Keratinocyte (primary cell): ENCODE measurements at regions not wholly inside any gene's neighbourhood (a gene's known extent, or its start where the extent isn't known, plus 50 kb on each side); places are given as distances from the start of the nearest gene placed in this dataset.
A peak's percentile ranks its signal among the peaks of the same experiment; 100 is the strongest.

Experiments
- DNase-seq: peaks from one replicate; pipeline ENCODE4 v3.0.0-alpha.2; 2011; ENCODE audit warnings: low read depth, missing footprints, low spot score
- FAIRE-seq: peaks from 2 replicates; lab custom pipeline; 2011; peaks lifted over from hg19 to GRCh38; lab: Jason Lieb, UNC
- H2AFZ ChIP-seq: 2 replicates; pipeline ENCODE4 v1.6.0; 2012; ENCODE audit warnings: low read length, control low read depth, inconsistent platforms; ENCODE audit not compliant: control insufficient read depth
- H3K27ac ChIP-seq: 2 replicates; pipeline ENCODE4 v1.5.1; 2011; ENCODE audit warnings: low read length; ENCODE audit not compliant: control insufficient read depth, insufficient read depth
- H3K27me3 ChIP-seq: 3 replicates; pipeline ENCODE4 v1.6.0; 2011; ENCODE audit warnings: low read length; ENCODE audit not compliant: control insufficient read depth, insufficient read depth; ENCODE audit errors: extremely low read depth
- H3K36me3 ChIP-seq, 2 experiments: 2 replicates in 1 of 2; 3 replicates in 1 of 2; pipeline ENCODE4 v1.5.1; 2011; ENCODE audit warnings: low read length in 2 of 2, mild to moderate bottlenecking in 1 of 2; ENCODE audit not compliant: control insufficient read depth in 2 of 2, insufficient read depth in 2 of 2; ENCODE audit errors: extremely low read depth in 1 of 2
- H3K4me1 ChIP-seq: 3 replicates; pipeline ENCODE4 v1.5.1; 2011; ENCODE audit warnings: low read length; ENCODE audit not compliant: control insufficient read depth, insufficient read depth; ENCODE audit errors: extremely low read depth
- H3K4me2 ChIP-seq: 3 replicates; pipeline ENCODE4 v1.6.0; 2011; ENCODE audit warnings: low read depth, low read length; ENCODE audit not compliant: control insufficient read depth, insufficient read depth; ENCODE audit errors: extremely low read depth
- H3K4me3 ChIP-seq, 3 experiments: fragments of 200-600 bp in 1 of 3; sonication (generic) in 1 of 3; 2 replicates in 2 of 3; 3 replicates in 1 of 3; pipeline ENCODE4 v1.5.1; 2011 to 2016; ENCODE audit warnings: low read length in 3 of 3, mild to moderate bottlenecking in 3 of 3, control low read depth in 2 of 3, inconsistent platforms in 1 of 3, low read depth in 1 of 3, mixed read lengths in 1 of 3, mixed run types in 1 of 3, moderate library complexity in 1 of 3; ENCODE audit not compliant: control insufficient read depth in 2 of 3, insufficient read depth in 2 of 3; ENCODE audit errors: extremely low read depth in 1 of 3
- H3K79me2 ChIP-seq: 2 replicates; pipeline ENCODE4 v1.6.0; 2012; ENCODE audit warnings: low read length; ENCODE audit not compliant: control insufficient read depth, insufficient read depth
- H3K9ac ChIP-seq: 3 replicates; pipeline ENCODE4 v1.6.0; 2011; ENCODE audit warnings: low read length; ENCODE audit not compliant: control insufficient read depth, insufficient read depth; ENCODE audit errors: extremely low read depth
- H3K9me1 ChIP-seq: 3 replicates; pipeline ENCODE4 v1.6.0; 2011; ENCODE audit warnings: low read length; ENCODE audit not compliant: control insufficient read depth, insufficient read depth; ENCODE audit errors: extremely low read depth
- H3K9me3 ChIP-seq: 2 replicates; pipeline ENCODE4 v1.5.1; 2012; ENCODE audit warnings: low read depth, low read length; ENCODE audit not compliant: control insufficient read depth
- H4K20me1 ChIP-seq: 3 replicates; pipeline ENCODE4 v1.6.0; 2011; ENCODE audit warnings: low read length; ENCODE audit not compliant: control insufficient read depth, insufficient read depth; ENCODE audit errors: extremely low read depth
- CTCF ChIP-seq, 3 experiments: IDR thresholded peaks in 1 of 3; conservative IDR thresholded peaks in 1 of 3; optimal IDR thresholded peaks in 1 of 3; 2 replicates in 2 of 3; 3 replicates in 1 of 3; pipeline versions ENCODE3 to v1.5.1; 2011; ENCODE audit warnings: low read length in 3 of 3, mild to moderate bottlenecking in 3 of 3, moderate library complexity in 2 of 3, control low read depth in 1 of 3, inconsistent platforms in 1 of 3; ENCODE audit not compliant: insufficient read depth in 2 of 3; ENCODE audit errors: extremely low read depth in 1 of 3
- EZH2 ChIP-seq: IDR thresholded peaks from one replicate; pipeline ENCODE4 v1.6.1; 2012; ENCODE audit warnings: inconsistent platforms, mild to moderate bottlenecking, low read length, moderate library complexity
- dilution Hi-C: fragments of 300-500 bp; cut with MboI; formaldehyde crosslinking; loops from one replicate; pipeline ENCODE4 v1.7.0; 2020; ENCODE audit warnings: low sequenced_read_pairs; ENCODE audit not compliant: extremely low pct_ligation_motif_present

DNA sequence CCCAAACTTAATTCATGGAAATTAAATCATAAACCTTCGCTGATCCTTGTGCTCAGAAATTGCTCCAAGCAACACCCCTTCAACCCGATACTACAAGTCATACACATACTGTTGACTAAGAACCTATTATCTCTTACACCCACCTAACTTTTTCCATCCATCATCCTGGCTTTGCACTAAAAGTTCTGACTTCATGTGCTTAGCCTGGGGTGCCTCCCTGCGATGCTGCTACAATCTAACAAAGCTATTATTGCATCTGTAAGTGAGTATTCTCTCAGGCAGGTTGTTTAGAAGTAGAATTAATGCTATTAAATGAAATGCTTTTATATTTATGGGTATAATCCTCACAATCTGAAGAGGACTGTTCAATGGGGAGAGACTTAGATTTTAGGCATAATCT is 619.8 kb downstream of the CCDC85A start:
- Histone ChIP-seq H3K27ac (no peak overlapping the region), H3K79me2 (no peaks in the 10 kb centered on the region), H3K4me1 (peaks cover 17% of the 10 kb centered on the region), H3K9me1 (no peaks in the 10 kb centered on the region), H3K27me3 (no peaks in the 10 kb centered on the region), H3K4me2 (no peak overlapping the region), H3K36me3 (no peaks in the 10 kb centered on the region), H3K4me3 (no peak overlapping the region), H3K9ac (no peak overlapping the region), H4K20me1 (no peaks in the 10 kb centered on the region), H3K9me3 (no peaks in the 10 kb centered on the region), H2AFZ (no peak overlapping the region)
- FAIRE-seq, result no peak
- dilution Hi-C loops, result no loop called here
- no peak for DNase-seq
- TF ChIP-seq CTCF (optimal IDR thresholded peaks at IDR 0.05 in 1 of 3, IDR thresholded peaks at IDR 0.05 in 1 of 3, conservative IDR thresholded peaks at IDR 0.05 in 1 of 3; ENCODE audit: extremely low read depth in 1 of 3, insufficient read depth in 2 of 3, low read length in 3 of 3) (no peak), EZH2 (no peak)

DNA sequence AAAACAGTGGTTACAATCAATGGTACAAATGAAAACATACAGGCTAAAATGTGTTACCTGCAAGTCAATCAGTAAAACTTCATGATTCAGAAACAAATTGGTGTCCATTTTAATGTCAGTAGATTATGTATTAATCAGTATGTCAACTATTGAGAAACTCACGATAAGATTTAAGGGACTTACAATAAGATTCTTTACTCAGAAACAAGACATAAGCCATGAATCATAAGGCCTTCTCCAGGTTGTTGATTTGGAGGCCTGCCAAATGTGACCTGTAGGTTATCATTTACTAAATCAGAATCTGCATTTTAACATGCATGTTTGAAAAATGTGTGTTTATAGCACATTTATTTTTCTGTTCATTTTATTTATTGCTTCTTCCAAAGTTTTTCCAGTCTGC is 623.1 kb downstream of the CCDC85A start:
- H2AFZ ChIP-seq, result no peak overlapping the region
- H4K20me1 ChIP-seq, result no peaks in the 10 kb centered on the region
- H3K9ac ChIP-seq, result no peak overlapping the region
- no peaks in the 10 kb centered on the region for H3K9me3 ChIP-seq
- peaks cover 12% of the 10 kb centered on the region for H3K4me1 ChIP-seq
- dilution Hi-C loops, result no loop called here
- no peak overlapping the region for H3K4me3 ChIP-seq
- H3K9me1 ChIP-seq, result no peaks in the 10 kb centered on the region
- FAIRE-seq (no peak), DNase-seq (no peak)
- no peaks in the 10 kb centered on the region for H3K36me3 ChIP-seq
- H3K27ac ChIP-seq, result no peak overlapping the region
- no peaks in the 10 kb centered on the region for H3K79me2 ChIP-seq
- TF ChIP-seq EZH2 (no peak), CTCF (optimal IDR thresholded peaks at IDR 0.05 in 1 of 3, IDR thresholded peaks at IDR 0.05 in 1 of 3, conservative IDR thresholded peaks at IDR 0.05 in 1 of 3; ENCODE audit: extremely low read depth in 1 of 3, insufficient read depth in 2 of 3, low read length in 3 of 3) (no peak)
- H3K27me3 ChIP-seq, result no peaks in the 10 kb centered on the region
- H3K4me2 ChIP-seq, result peak overlapping the region; percentile 12
